COR-L47 (cell line): ENCODE measurements at regions not wholly inside any gene's neighbourhood (a gene's known extent, or its start where the extent isn't known, plus 50 kb on each side); places are given as distances from the start of the nearest gene placed in this dataset.

Experiments used
- DNase-seq: peaks from one replicate; lab custom pipeline; 2025; lab: John Stamatoyannopoulos, UW

GRCh38 chr13:47178090-47178950 lies 281.5 kb upstream of the HTR2A start:
- DNase-seq = no peak

DNA sequence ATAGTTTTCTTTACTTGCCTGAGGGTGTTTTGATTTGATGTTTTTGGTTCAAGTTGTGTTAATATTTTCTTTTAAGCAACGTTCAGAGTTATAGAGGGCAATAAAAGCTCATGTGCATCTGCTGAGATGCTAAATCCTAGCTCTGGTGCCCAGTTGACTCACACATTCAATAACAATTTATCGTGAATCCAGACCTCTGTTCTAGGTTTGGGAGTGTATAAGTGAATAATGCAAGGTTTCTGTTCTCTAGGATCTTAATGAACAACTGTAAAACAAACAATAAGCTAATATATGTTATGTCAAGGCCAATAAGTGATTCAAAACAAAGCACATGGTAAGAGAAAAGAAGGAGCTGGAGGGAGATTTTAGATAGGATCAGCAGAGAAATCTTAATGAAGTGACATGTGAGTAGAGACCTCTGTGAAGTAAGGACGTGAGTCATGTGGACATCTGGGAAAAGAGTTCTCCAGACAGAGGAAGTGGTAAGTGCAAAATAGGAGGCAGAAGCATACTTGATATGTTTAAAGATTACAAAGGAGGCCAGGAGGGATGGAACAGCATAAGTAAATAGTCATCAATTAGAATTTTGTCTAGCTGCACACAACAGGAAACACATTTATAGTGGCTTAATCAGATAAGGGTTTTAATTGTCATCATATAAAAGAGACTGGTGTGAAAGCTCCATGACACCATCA lies 278.5 kb upstream of the HTR2A start:
- no peak for DNase-seq

GRCh38 chr13:47170971-47171370 lies 274.1 kb upstream of the HTR2A start:
- DNase-seq = no peak

DNA sequence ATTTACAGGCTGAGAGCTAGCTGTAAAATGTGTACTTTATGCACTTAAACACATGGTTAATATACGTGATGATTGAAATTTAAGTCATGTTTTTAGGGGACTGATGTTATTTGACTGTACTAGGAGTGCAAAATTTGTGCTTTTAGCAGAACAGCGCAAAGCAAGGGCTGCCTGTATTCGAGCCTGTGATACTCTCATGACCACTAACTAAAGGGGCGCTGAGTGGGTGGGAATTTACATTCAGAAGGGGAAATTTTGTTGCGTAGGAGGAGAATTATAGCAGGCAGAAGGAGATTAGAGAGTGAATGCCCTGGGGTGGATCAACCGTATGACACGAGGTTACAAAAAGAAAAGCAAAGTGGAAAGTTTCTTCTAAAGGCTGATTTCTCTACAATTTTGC lies 271.8 kb upstream of the HTR2A start:
- no peak for DNase-seq

GRCh38 chr13:47168066-47168465 lies 271.2 kb upstream of the HTR2A start:
- no peak for DNase-seq

DNA sequence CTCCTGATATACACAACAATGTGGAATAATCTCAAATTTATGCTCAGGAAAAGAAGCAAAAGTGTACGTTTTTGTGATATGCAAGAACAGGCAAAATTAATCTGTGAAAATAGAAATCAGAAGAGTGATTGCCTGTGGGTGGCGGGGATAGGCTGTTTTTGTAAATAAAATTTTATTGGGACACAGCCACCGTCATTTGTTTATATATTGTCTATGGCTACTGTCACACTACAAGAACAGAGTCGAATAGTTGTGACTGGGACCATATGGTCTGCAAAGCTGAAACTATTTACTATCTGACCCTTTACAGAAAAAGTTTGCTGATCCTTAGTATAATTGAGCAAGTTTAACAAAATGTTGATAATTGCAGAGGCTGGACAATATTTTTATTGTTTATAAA lies 269.5 kb upstream of the HTR2A start:
- no peak for DNase-seq

- no peak for DNase-seq
Measured at GRCh38 chr13:47159853-47160550, 263.1 kb upstream of the HTR2A start.

GRCh38 chr13:47158593-47158992 lies 261.7 kb upstream of the HTR2A start:
- DNase-seq = no peak

DNA sequence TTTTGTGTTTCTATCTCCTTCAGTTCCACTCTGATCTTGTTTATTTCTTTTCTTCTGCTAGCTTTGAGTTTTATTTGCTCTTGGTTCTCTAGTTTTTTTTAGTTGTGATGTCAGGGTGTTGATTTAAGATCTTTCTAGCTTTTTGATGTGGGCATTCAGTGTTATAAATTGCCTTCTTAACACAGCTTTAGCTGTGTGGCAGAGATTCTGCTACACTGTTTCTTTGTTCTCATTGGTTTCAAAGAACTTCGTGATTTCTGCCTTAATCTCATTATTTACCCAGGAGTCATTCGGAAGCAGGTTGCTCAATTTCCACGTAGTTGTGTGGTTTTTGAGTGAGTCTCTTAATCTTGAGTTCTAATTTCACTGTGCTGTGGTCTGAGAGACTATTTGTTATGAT lies 251.7 kb upstream of the HTR2A start:
- DNase-seq = no peak

DNA sequence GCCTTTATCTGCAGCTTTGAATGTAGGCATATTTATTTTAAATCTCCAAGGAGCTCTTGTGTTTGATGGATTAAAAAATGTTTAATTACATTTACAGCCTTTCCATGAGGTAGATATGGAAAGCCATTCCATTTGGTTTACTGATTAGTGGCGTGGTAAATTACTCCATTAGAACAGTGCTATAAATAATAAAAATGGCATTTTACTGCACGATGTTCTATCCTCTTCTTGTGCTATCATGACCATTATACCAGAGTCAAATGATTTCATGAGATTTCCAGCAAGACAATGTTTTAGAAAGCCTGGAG lies 250.9 kb upstream of the HTR2A start:
- DNase-seq = no peak

DNA sequence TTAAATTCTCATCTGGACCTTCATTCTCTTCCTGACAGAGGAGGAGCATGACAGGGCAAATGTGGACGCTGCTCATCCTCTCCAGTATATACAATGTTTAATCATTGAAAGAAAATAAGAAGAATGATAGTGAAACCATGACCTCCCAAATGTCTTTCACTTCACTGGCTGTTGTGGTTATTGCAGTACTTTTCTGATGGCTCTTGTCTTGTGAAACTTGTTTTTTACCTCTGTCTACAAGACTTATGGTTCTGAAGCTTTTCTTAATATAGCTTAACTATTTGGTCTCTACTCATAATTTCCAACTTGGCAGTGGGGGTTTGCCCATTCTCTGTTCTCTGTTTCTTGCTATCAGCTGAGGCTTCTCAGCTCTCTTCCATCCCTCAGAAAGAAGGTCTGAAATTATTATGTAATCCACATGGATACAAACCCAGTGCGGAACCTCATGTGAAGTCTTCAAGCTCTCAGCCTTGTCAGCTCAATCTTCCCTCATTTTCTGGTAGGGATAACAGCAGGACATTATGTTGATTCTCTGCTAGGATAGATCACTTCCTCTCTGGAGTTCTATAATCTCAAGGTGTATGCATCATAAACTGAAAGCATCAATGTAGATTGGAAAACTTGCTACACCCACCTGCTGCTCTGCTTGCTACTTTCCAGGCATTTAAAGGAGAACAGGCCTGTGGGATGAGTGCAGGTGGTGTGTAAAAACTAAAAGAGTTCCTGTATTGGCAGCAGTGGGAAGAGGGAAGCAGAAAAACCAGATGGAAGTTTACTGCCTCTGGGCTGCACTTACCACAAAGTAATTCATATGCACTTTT lies 250.3 kb upstream of the HTR2A start:
- DNase-seq = no peak

GRCh38 chr13:47146136-47146535 lies 249.3 kb upstream of the HTR2A start:
- no peak for DNase-seq

- no peak for DNase-seq
Measured at GRCh38 chr13:47144782-47145181, 247.9 kb upstream of the HTR2A start.

DNA sequence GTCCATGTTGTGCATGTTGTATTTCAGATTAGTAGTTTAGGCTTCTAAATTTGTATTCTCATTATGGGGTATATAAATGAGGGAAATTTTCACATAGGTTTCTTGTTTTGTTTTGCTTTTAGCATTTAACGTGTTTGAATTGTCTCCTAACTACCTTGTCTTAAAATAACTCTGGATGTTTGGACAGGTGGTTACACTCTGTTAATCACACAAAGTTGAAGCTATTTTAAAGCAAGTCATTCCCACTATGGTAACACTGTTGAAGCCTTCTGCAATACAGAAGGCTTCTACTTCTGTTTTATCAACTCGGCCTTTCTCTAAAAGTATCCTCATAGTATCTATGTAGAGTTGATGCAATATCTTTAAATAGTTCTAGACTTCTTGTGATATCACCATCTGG lies 245.3 kb upstream of the HTR2A start:
- no peak for DNase-seq

GRCh38 chr13:47139519-47139918 lies 242.7 kb upstream of the HTR2A start:
- DNase-seq = no peak

DNA sequence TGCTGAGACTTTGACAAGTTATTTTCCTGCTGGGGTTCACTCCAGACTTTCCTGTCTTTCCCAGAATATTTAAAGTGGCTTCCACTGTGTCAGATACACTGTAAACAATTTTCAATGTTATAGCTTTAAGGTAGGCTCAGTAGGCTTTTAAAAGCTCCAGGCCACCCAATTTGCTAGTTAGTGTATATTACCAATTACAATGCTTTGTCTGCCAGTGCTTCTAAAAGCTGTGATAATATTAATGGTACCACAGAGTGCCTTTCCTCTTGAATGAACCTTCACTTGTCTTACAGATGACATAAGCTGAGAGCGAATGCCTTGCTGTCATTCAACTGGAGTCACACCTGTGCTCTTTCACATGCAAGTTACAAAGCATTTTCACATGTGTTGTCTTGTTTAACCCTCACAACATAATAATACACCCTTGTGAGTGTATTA lies 239.7 kb upstream of the HTR2A start:
- DNase-seq = no peak

- no peak for DNase-seq
Measured at GRCh38 chr13:47135800-47136503, 239.1 kb upstream of the HTR2A start.

GRCh38 chr13:47134939-47135489 lies 238.2 kb upstream of the HTR2A start:
- DNase-seq = no peak

- no peak for DNase-seq
Measured at GRCh38 chr13:47133011-47133445, 236.2 kb upstream of the HTR2A start.

- no peak for DNase-seq
Measured at GRCh38 chr13:47129461-47129860, 232.6 kb upstream of the HTR2A start.

DNA sequence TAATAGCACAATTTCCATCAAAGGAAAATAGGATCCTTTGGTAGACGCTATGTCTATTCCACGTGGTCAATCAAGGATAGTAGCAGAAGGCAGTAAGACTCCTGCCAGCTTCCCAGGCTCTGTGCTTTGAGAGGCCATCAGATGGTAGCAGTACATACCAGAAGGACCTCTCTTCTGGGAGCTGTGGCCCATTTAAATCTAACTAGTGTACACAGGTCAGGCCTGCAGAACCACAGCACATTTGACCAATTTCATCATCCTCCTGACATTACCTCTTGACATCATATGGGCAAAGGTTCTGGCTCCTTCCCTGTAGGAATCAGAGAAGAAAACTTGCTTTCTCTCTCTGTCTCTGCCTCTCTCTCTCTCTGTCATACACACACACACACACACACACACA lies 229.6 kb upstream of the HTR2A start:
- DNase-seq = no peak
